ENCODE measurements at regions not wholly inside any gene's neighbourhood (a gene's known extent, or its start where the extent isn't known, plus 50 kb on each side); places are given as distances from the start of the nearest gene placed in this dataset.

- TF ChIP-seq EZH2 (IDR thresholded peaks at IDR 0.05; ENCODE audit: borderline replicate concordance, control insufficient read depth, low read depth, low read length) (no peak), RAD21 (IDR thresholded peaks at IDR 0.05; ENCODE audit: insufficient read depth, low read depth, low read length) (no peak), CTCF (IDR thresholded peaks at IDR 0.05 in 2 of 3, conservative IDR thresholded peaks at IDR 0.05 in 1 of 3; ENCODE audit: control insufficient read depth in 2 of 3, extremely low read depth in 1 of 3, insufficient read depth in 1 of 3, low read depth in 3 of 3, low read length in 3 of 3) (no peak)
- TF ChIP-seq, protein P1, sequence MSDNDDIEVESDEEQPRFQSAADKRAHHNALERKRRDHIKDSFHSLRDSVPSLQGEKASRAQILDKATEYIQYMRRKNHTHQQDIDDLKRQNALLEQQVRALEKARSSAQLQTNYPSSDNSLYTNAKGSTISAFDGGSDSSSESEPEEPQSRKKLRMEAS (IDR thresholded peaks at IDR 0.05; ENCODE audit: low read depth, low read length) = no peak
Observed at GRCh38 chr5:174191076-174191475, 145.6 kb downstream of the NSG2 start.

Data from GM12878 (cell line).